WTC11 (cell line): ENCODE measurements at regions not wholly inside any gene's neighbourhood (a gene's known extent, or its start where the extent isn't known, plus 50 kb on each side); places are given as distances from the start of the nearest gene placed in this dataset.
A peak's percentile ranks its signal among the peaks of the same experiment; 100 is the strongest.

Source experiments
- ATAC-seq: fragments of 200-7000 bp; cut with Tn5 transposase; 2 replicates; pipeline ENCODE4 v1.10.0; 2021; ENCODE audit warnings: mild to moderate bottlenecking, moderate library complexity
- CTCF ChIA-PET: fragments of 300-600 bp; sonication (Branson Sonifier 250); formaldehyde crosslinking; loops from one replicate; lab custom pipeline; 2021; ENCODE audit warnings: antibody characterized with exemption; lab: Charles Lee
- POLR2A ChIA-PET: fragments of 350-600 bp; sonication (Branson Sonifier 250); formaldehyde crosslinking; loops from one replicate; lab custom pipeline; 2021; ENCODE audit warnings: antibody characterized with exemption; lab: Charles Lee
- DNase-seq: peaks from one replicate; pipeline ENCODE4 v3.0.0; 2021; ENCODE audit warnings: low spot score
- H3K27ac Mint-ChIP-seq: 2 replicates; pipeline ENCODE4 v1.8.0; 2021; ENCODE audit warnings: mixed read lengths
- H3K27me3 Mint-ChIP-seq: 2 replicates; pipeline ENCODE4 v1.8.0; 2021; ENCODE audit warnings: low read depth, mild to moderate bottlenecking, moderate library complexity, mixed read lengths
- H3K36me3 Mint-ChIP-seq: 2 replicates; pipeline ENCODE4 v1.8.0; 2021; ENCODE audit warnings: mixed read lengths
- H3K4me1 Mint-ChIP-seq: 2 replicates; pipeline ENCODE4 v1.8.0; 2022; ENCODE audit warnings: mixed read lengths
- H3K4me3 Mint-ChIP-seq: 2 replicates; pipeline ENCODE4 v1.8.0; 2021; ENCODE audit warnings: mild to moderate bottlenecking, moderate library complexity, mixed read lengths
- H3K9me3 Mint-ChIP-seq: 2 replicates; pipeline ENCODE4 v1.8.0; 2021; ENCODE audit warnings: mixed read lengths
- CREB1 ChIP-seq: sonication (generic); formaldehyde crosslinking; IDR thresholded peaks from 2 replicates; pipeline ENCODE4 v1.8.0; 2023; ENCODE audit warnings: mild to moderate bottlenecking, missing genetic modification reagents
- CREM ChIP-seq: sonication (generic); formaldehyde crosslinking; IDR thresholded peaks from 2 replicates; pipeline ENCODE4 v1.8.1; 2022; ENCODE audit warnings: mild to moderate bottlenecking, missing genetic modification reagents, moderate library complexity
- ESRRA ChIP-seq: sonication (generic); formaldehyde crosslinking; IDR thresholded peaks from 2 replicates; pipeline ENCODE4 v1.8.1; 2022; ENCODE audit warnings: mild to moderate bottlenecking, missing genetic modification reagents, borderline replicate concordance
- FOXK1 ChIP-seq: sonication (generic); formaldehyde crosslinking; IDR thresholded peaks from 2 replicates; pipeline ENCODE4 v1.8.0; 2022; ENCODE audit warnings: mild to moderate bottlenecking, moderate library complexity, missing genetic modification reagents
- GTF2I ChIP-seq: fragments of 250-450 bp; sonication (Bioruptor Pico); conservative IDR thresholded peaks from 2 replicates; pipeline ENCODE4 v1.4.0; 2021; ENCODE audit warnings: mild to moderate bottlenecking
- HMGA2 ChIP-seq: fragments of 250-450 bp; sonication (Bioruptor Pico); IDR thresholded peaks from 2 replicates; pipeline ENCODE4 v1.4.0; 2021; ENCODE audit warnings: mild to moderate bottlenecking, moderate library complexity
- MLX ChIP-seq: sonication (generic); formaldehyde crosslinking; IDR thresholded peaks from 2 replicates; pipeline ENCODE4 v1.8.1; 2023; ENCODE audit warnings: mild to moderate bottlenecking, missing genetic modification reagents, moderate library complexity
- NFATC4 ChIP-seq: fragments of 250-450 bp; sonication (Bioruptor Pico); IDR thresholded peaks from 2 replicates; pipeline ENCODE4 v1.9.0; 2021; ENCODE audit warnings: mild to moderate bottlenecking
- NFYB ChIP-seq: sonication (generic); formaldehyde crosslinking; conservative IDR thresholded peaks from 2 replicates; pipeline ENCODE4 v1.8.0; 2022; ENCODE audit warnings: low read depth, missing genetic modification reagents
- NR3C1 ChIP-seq: sonication (generic); formaldehyde crosslinking; conservative IDR thresholded peaks from 2 replicates; pipeline ENCODE4 v1.8.1; 2023; ENCODE audit warnings: low read depth, mild to moderate bottlenecking, missing genetic modification reagents
- PRDM15 ChIP-seq: sonication (generic); formaldehyde crosslinking; IDR thresholded peaks from 2 replicates; pipeline ENCODE4 v1.8.0; 2022; ENCODE audit warnings: missing genetic modification reagents
- RELA ChIP-seq: sonication (generic); formaldehyde crosslinking; IDR thresholded peaks from 2 replicates; pipeline ENCODE4 v1.8.1; 2022; ENCODE audit warnings: missing genetic modification reagents, mild to moderate bottlenecking, borderline replicate concordance
- SP1 ChIP-seq: sonication (generic); formaldehyde crosslinking; conservative IDR thresholded peaks from 2 replicates; pipeline ENCODE4 v1.8.1; 2022; ENCODE audit warnings: missing genetic modification reagents
- TEAD1 ChIP-seq: sonication (generic); formaldehyde crosslinking; IDR thresholded peaks from 2 replicates; pipeline ENCODE4 v1.8.0; 2022; ENCODE audit warnings: mild to moderate bottlenecking, missing genetic modification reagents
- ZNF121 ChIP-seq: sonication (generic); formaldehyde crosslinking; IDR thresholded peaks from 2 replicates; pipeline ENCODE4 v1.8.0; 2023; ENCODE audit warnings: missing genetic modification reagents
- ZNF219 ChIP-seq: sonication (generic); formaldehyde crosslinking; IDR thresholded peaks from 2 replicates; pipeline ENCODE4 v1.8.0; 2023; ENCODE audit warnings: missing genetic modification reagents, mild to moderate bottlenecking, borderline replicate concordance
- ZNF232 ChIP-seq: sonication (generic); formaldehyde crosslinking; IDR thresholded peaks from 2 replicates; pipeline ENCODE4 v1.8.0; 2022; ENCODE audit warnings: mild to moderate bottlenecking, missing genetic modification reagents
- ZNF396 ChIP-seq: fragments of 250-450 bp; sonication (Bioruptor Pico); IDR thresholded peaks from 2 replicates; pipeline ENCODE4 v1.8.0; 2021; ENCODE audit warnings: mild to moderate bottlenecking, moderate library complexity, borderline replicate concordance
- ZNF425 ChIP-seq: fragments of 250-450 bp; sonication (Bioruptor Pico); conservative IDR thresholded peaks from 2 replicates; pipeline ENCODE4 v1.9.0; 2021; ENCODE audit warnings: mild to moderate bottlenecking
- ZNF671 ChIP-seq: fragments of 250-450 bp; sonication (Bioruptor Pico); IDR thresholded peaks from 2 replicates; pipeline ENCODE4 v1.8.0; 2021; ENCODE audit warnings: mild to moderate bottlenecking
- TF ChIP-seq, protein P1 (sequence below): sonication (generic); formaldehyde crosslinking; IDR thresholded peaks from 2 replicates; pipeline ENCODE4 v1.8.0; 2022; ENCODE audit warnings: mild to moderate bottlenecking, missing genetic modification reagents
- TF ChIP-seq, protein P2 (sequence below): sonication (generic); formaldehyde crosslinking; IDR thresholded peaks from 2 replicates; pipeline ENCODE4 v1.8.0; 2022; ENCODE audit warnings: mild to moderate bottlenecking, missing genetic modification reagents
- TF ChIP-seq, protein P3 (sequence below): sonication (generic); formaldehyde crosslinking; IDR thresholded peaks from 2 replicates; pipeline ENCODE4 v1.8.1; 2022; ENCODE audit warnings: missing genetic modification reagents, borderline replicate concordance

DNA sequence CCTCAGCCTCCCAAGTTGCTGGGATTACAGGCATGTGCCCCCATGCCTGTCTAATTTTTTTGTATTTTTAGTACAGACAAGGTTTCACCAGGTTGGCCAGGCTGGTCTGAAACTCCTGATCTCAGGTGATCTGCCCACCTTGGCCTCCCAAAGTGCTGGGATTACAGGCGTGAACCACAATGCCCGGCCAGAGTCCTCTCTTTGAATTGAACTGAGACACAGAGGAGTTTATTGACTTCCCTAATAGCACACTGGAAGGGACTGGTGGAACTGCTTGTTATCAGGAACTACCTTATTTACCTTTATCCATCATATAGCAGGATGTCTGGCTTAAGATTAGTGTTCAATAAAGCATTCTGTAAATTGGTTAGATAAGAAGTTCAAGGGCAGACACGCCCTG lies 613.8 kb downstream of the EFNB2 start:
- TF ChIP-seq ZNF671 (CRISPR knock-in tag) (no peak), PRDM15 (CRISPR knock-in tag) (no peak), ZNF232 (CRISPR knock-in tag) (no peak), GTF2I (CRISPR knock-in tag) (no peak), FOXK1 (no peak), NFYB (CRISPR knock-in tag) (no peak), ZNF219 (no peak), TEAD1 (CRISPR knock-in tag) (no peak)
- TF ChIP-seq, protein P1, sequence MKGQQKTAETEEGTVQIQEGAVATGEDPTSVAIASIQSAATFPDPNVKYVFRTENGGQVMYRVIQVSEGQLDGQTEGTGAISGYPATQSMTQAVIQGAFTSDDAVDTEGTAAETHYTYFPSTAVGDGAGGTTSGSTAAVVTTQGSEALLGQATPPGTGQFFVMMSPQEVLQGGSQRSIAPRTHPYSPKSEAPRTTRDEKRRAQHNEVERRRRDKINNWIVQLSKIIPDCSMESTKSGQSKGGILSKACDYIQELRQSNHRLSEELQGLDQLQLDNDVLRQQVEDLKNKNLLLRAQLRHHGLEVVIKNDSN (CRISPR knock-in tag), result no peak
- TF ChIP-seq, protein P2, sequence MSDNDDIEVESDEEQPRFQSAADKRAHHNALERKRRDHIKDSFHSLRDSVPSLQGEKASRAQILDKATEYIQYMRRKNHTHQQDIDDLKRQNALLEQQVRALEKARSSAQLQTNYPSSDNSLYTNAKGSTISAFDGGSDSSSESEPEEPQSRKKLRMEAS (CRISPR knock-in tag), result no peak
- H3K4me1 Mint-ChIP-seq, result peaks cover 23% of the 10 kb centered on the region
- CTCF ChIA-PET, result no interaction called here
- ATAC-seq, result no peak
- H3K36me3 Mint-ChIP-seq, result no peaks in the 10 kb centered on the region
- no peak overlapping the region for H3K4me3 Mint-ChIP-seq
- H3K9me3 Mint-ChIP-seq, result peaks cover 6% of the 10 kb centered on the region; the same call in 1 of the 2 replicates
- H3K27me3 Mint-ChIP-seq, result no peaks in the 10 kb centered on the region
- POLR2A ChIA-PET, result no interaction called here
- no peak for DNase-seq
- H3K27ac Mint-ChIP-seq, result no peak overlapping the region

DNA sequence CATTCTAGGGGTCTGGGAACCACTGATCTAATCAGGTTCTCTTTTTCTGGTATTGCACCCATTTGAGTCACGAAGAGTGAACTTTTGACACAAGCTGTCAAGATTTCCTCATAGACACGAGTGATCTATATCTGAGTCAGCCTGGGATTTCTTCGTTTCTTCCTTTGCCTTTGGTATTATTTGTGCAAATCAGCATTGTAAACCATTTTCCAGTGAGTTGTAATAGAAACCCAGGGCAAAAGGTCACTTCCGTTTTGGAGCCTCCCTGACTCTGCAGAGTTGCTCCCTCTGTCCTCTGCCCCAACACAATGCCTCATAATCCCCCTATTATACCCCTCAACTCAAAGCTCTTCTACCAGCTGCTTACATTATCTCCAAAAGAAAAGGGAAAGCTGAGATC lies 615.1 kb downstream of the EFNB2 start:
- TF ChIP-seq ZNF425 (CRISPR knock-in tag), result no peak
- no peak for TF ChIP-seq ZNF396 (CRISPR knock-in tag)
- no peak for TF ChIP-seq ESRRA (CRISPR knock-in tag)
- TF ChIP-seq, protein P3, sequence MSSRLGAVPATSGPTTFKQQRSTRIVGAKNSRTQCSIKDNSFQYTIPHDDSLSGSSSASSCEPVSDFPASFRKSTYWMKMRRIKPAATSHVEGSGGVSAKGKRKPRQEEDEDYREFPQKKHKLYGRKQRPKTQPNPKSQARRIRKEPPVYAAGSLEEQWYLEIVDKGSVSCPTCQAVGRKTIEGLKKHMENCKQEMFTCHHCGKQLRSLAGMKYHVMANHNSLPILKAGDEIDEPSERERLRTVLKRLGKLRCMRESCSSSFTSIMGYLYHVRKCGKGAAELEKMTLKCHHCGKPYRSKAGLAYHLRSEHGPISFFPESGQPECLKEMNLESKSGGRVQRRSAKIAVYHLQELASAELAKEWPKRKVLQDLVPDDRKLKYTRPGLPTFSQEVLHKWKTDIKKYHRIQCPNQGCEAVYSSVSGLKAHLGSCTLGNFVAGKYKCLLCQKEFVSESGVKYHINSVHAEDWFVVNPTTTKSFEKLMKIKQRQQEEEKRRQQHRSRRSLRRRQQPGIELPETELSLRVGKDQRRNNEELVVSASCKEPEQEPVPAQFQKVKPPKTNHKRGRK (CRISPR knock-in tag), result no peak
- TF ChIP-seq ZNF121, result no peak
- no peak for TF ChIP-seq NR3C1 (CRISPR knock-in tag)
- TF ChIP-seq, protein P2 (CRISPR knock-in tag), result no peak
- no peak for TF ChIP-seq GTF2I (CRISPR knock-in tag)
- TF ChIP-seq HMGA2 (CRISPR knock-in tag), result no peak
- TF ChIP-seq ZNF671 (CRISPR knock-in tag), result no peak
- TF ChIP-seq NFATC4 (CRISPR knock-in tag), result no peak
- no peak for TF ChIP-seq CREM (CRISPR knock-in tag)
- no peak for TF ChIP-seq RELA (CRISPR knock-in tag)
- no peak for TF ChIP-seq MLX (CRISPR knock-in tag)
- no peak for TF ChIP-seq CREB1 (CRISPR knock-in tag)
- no peak for TF ChIP-seq SP1 (CRISPR knock-in tag)
- peak; percentile 25; the same call in 1 of the 2 replicates for ATAC-seq
- CTCF ChIA-PET, result interaction anchor here (0.6 kb wide), 1 partner anchor 701 kb away, joined by 4 read pairs; no protein-coding TSS in a partner anchor

More for the DNA sequence above, 615.1 kb downstream of the EFNB2 start:
- no peak overlapping the region for H3K4me3 Mint-ChIP-seq
- DNase-seq, result no peak
- H3K27ac Mint-ChIP-seq, result no peak overlapping the region
- H3K9me3 Mint-ChIP-seq, result peaks cover 12% of the 10 kb centered on the region
- 0 out of 2 replicates have a peak, but pooled peaks cover under 1% of the 10 kb centered on the region for H3K36me3 Mint-ChIP-seq
- H3K27me3 Mint-ChIP-seq, result no peaks in the 10 kb centered on the region; the same call in 1 of the 2 replicates
- POLR2A ChIA-PET, result no interaction called here
- H3K4me1 Mint-ChIP-seq, result peaks cover 23% of the 10 kb centered on the region
